VCaP (cell line): ENCODE measurements at regions not wholly inside any gene's neighbourhood (a gene's known extent, or its start where the extent isn't known, plus 50 kb on each side); places are given as distances from the start of the nearest gene placed in this dataset.

Experiments used
- H3K27ac ChIP-seq: fragments of 450-650 bp; 2 replicates; pipeline ENCODE4 v1.5.1; 2017
- TF ChIP-seq, protein P1 (sequence below): fragments of 450-650 bp; conservative IDR thresholded peaks from 2 replicates; pipeline ENCODE4 v1.5.1; 2017; ENCODE audit warnings: mild to moderate bottlenecking, moderate library complexity

DNA sequence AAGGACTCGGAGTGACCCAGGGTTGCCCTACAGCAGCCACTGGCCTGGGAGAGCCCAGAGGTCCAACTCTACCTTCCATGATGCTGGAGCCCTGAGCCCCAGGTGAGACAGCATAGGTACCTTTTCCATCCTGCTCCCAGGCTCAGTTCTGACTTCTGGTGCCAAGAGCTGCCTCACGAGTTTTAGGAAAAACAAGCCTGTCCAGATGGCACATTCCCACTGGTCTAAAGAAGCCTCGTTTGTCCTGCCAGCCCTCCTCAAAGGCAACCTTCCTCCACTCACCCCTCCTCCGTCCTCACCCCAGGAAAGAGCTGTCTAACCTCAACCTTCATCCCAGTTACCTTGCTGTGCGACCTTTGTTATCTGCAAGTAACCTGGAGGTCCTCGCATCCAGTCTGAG is 53.5 kb upstream of the PRELP start:
- no peak overlapping the region for H3K27ac ChIP-seq
- TF ChIP-seq, protein P1, sequence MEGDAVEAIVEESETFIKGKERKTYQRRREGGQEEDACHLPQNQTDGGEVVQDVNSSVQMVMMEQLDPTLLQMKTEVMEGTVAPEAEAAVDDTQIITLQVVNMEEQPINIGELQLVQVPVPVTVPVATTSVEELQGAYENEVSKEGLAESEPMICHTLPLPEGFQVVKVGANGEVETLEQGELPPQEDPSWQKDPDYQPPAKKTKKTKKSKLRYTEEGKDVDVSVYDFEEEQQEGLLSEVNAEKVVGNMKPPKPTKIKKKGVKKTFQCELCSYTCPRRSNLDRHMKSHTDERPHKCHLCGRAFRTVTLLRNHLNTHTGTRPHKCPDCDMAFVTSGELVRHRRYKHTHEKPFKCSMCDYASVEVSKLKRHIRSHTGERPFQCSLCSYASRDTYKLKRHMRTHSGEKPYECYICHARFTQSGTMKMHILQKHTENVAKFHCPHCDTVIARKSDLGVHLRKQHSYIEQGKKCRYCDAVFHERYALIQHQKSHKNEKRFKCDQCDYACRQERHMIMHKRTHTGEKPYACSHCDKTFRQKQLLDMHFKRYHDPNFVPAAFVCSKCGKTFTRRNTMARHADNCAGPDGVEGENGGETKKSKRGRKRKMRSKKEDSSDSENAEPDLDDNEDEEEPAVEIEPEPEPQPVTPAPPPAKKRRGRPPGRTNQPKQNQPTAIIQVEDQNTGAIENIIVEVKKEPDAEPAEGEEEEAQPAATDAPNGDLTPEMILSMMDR: no peak

DNA sequence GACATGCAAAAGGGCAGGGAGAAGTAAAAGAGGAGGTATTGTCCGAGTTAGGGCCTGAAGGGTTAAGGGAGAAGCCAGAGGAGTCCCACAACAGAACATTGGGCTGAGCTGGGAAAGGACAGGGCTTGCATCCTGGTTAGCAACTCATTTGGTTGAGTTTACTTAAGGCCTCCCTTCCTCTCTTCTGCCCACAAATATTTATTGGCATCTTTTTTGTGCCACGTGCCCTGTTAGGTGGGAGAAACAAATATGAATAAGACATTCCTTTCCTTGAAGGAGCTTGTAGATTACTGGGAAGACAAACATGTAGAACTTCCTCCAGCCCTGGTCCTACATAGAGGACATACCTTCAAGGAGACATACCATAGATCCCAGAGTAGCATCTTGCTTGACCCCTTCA is 53.0 kb upstream of the PRELP start:
- TF ChIP-seq, protein P1: no peak
- no peak overlapping the region for H3K27ac ChIP-seq

DNA sequence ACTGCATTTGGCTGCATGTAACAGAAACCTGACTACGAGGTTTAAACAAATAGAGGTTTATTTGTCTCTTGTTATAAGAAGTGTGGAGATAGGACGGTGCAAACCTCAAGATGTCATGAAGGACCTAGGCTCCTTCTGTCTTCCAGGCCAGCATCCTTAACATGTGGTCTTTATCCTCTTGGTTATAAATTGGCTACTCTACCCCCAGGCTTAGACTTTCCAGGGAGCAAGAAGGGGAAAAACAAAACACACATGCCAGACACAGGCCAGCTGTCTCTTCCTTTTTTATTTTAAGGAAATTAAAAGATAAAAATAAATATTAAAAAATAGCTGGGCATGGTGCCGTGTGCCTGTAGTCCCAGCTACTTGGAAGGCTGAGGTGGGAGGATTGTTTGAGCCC is 51.3 kb upstream of the PRELP start:
- TF ChIP-seq, protein P1: no peak
- H3K27ac ChIP-seq: peak overlapping the region; percentile 92

DNA sequence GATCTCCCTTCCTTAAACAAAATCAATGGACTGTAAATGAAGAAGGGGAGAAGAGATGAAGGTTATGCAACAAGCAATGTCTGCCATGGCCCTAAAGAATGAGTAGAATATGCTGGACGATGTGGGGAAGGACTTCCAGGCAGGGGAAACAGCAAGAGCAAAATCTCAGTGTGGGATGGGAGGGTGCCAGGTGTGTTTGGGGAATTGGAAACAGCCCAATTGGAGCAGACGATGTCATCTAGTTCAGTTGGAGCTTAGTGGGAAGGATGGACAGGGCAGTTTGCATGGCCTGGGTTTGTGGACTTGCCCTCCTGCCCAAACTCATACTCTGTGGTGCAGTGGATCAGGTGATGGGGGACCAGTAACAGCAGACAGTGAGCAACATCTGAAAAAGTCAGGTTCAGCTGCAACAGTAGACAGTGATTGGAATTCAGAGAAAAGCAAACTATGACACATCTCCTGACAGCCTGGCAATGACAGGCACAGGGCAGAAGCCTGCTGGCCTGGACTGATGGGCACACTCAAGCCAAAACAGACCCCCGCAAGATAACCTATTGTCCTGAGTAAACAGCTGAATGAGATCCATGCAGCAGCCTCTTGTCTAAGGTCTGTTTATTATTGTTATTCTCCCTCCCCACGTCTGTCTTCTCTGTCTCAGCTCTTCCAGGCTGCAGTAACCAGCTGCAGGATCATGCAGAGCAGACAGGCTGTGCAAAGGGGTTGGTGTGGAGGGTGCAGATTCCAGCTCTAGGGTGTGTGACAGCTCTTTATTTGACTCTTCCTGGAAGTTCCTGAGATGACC is 50.5 kb upstream of the PRELP start:
- TF ChIP-seq, protein P1: no peak
- peak overlapping the region; percentile 92 for H3K27ac ChIP-seq

DNA sequence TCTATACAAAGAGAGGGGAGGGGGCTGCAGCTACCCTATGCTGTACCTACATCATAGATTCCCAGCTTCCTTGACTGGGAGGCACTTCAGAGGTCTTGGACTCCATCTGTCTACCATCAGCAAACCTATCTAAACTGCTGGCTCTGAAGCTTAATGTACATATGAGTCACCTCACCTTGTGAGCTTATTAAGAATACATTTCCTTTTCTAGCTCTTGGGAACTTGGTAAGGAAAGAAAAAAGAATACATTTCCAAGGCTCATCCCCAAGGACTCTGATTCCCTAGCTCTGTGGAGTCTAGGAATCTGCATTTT is 50.0 kb upstream of the PRELP start:
- TF ChIP-seq, protein P1: no peak
- H3K27ac ChIP-seq: peak overlapping the region; percentile 92
